GM12892 (cell line): ENCODE measurements at regions not wholly inside any gene's neighbourhood (a gene's known extent, or its start where the extent isn't known, plus 50 kb on each side); places are given as distances from the start of the nearest gene placed in this dataset.
"Not testable (repeated sequence)": the region's sequence is repeated elsewhere in the genome, so short reads cannot be mapped to it uniquely, and the experiment has no call there.

Experiments used
- DNase-seq: peaks from one replicate; pipeline ENCODE4 v3.0.0; 2011; ENCODE audit not compliant: insufficient read length
- FAIRE-seq: peaks from 2 replicates; lab custom pipeline; 2011; peaks lifted over from hg19 to GRCh38; lab: Jason Lieb, UNC
- POLR2A ChIP-seq: IDR thresholded peaks from 2 replicates; pipeline ENCODE4 v1.6.1; 2011; ENCODE audit warnings: low read depth, low read length, control low read depth
- POLR2AphosphoS5 ChIP-seq: IDR thresholded peaks from 2 replicates; pipeline ENCODE4 v1.6.1; 2011; ENCODE audit warnings: low read depth, low read length, control low read depth
- TAF1 ChIP-seq: IDR thresholded peaks from 2 replicates; pipeline ENCODE4 v1.6.1; 2011; ENCODE audit warnings: low read depth, mild to moderate bottlenecking, control low read depth, low read length, borderline replicate concordance

DNA sequence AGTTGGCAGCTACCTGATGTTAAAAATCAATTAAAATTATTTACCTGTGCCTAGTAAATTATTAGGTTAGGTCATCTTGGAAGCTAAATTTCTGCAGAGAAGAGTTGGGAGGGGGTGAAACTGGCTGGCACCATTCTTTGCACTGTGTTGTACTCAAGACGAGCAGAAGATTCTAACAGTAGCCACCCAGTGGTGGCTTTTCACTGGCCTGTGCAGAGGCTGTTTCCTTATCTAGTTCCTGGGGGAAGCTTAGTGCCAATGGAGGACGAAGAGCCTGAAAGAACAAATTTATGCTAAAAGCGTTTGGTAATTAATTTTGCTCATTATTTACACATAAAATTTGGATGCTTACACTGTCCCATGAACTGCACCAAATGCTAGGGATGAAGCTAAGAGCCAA is 595.3 kb downstream of the XPNPEP1 start:
- no peak for FAIRE-seq
- no peak for DNase-seq

DNA sequence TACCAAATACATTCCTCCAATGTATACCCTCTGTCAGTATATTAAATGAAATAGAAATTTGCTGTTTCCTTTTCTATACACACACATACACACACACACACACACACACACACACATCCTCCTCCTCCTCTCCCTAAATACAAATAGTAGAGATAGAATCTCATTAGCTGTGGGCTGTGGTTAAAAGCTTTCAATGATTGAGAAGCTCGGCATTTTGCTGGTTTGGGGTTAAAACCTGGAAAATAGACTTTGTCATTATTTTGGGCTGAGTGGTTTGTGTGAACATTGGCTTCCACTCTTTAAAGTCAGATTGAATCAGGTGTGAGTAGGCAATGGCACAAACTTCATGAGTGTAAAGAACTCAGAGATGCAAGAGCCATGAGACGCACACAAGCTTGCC is 596.0 kb downstream of the XPNPEP1 start:
- TF ChIP-seq POLR2A = no peak
- TF ChIP-seq POLR2AphosphoS5 = no peak
- no peak for TF ChIP-seq TAF1

More for the DNA sequence above, 595.3 kb downstream of the XPNPEP1 start:
- TF ChIP-seq POLR2AphosphoS5 (no peak), POLR2A (no peak), TAF1 (no peak)

DNA sequence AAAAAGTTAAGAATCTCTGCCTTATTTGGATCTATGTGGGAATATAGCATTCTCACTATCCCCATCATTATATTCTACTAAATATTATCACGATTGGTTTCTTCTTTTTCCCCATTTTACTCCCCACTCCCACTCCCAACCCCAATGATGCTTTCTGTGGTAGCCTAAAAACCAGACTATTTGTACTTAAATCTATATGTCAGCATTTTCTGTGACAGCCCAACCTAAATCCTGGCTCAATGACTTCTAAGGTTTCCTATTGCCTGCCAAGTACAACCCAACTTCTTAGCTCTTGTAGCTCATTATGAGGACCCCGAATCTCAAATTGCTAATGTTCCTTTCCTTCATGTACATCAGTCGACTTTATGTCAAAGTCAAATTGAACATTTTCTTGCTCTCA is 598.6 kb downstream of the XPNPEP1 start:
- no peak for FAIRE-seq
- no peak for TF ChIP-seq POLR2AphosphoS5
- TF ChIP-seq TAF1 = no peak
- no peak for TF ChIP-seq POLR2A
- DNase-seq = no peak

More for the DNA sequence above, 596.0 kb downstream of the XPNPEP1 start:
- FAIRE-seq = no peak
- DNase-seq = no peak

DNA sequence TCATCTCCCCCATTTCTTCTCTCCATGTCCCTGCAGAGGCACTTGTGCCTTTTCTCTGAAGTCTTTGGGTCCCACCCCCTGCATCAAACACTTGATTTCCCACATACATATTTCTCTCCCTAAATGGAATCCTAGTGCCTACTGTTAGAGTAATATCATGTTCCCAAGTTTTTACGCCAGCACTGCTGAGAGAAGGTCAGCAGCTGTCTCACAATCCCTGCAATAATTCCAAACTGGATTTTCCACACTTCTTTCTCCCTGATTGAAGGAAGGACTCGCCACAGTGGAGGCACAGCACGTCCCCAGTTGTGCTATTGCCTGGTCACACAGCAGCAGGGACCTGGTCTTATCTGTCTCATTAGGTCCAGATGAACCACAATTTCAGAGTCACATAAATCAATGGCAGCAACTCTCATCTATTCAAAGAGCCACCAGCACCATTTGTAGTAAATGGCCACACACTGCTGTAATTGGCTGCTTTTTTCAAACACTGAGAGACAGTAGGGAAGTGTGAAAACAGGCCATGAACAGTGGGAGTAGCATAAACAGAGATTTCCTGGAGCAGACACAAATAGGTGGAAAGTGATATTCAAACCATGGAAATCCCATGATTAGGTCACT is 605.5 kb downstream of the XPNPEP1 start:
- DNase-seq = no peak
- TF ChIP-seq POLR2AphosphoS5 (no peak), POLR2A (no peak), TAF1 (no peak)
- no peak for FAIRE-seq

DNA sequence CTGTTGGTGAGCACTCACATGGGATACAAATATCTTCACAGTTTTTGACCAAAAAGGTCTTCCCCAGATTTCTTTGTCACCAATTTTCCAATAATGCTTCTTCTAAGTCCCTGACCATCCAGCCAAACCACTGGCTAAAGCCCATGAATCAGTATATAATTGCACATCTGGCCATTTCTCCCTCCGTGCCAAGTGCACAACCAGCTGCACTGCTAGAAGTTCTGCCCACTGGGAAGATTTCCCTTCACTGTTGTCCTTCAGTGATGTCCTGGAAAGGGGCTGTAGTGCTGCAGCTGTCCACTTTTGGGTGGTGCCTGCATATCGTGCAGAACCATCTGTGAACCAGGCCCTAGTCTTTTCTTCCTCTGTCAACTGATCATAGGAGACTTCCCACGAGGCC is 609.3 kb downstream of the XPNPEP1 start:
- FAIRE-seq, DNase-seq: not testable (repeated sequence)

DNA sequence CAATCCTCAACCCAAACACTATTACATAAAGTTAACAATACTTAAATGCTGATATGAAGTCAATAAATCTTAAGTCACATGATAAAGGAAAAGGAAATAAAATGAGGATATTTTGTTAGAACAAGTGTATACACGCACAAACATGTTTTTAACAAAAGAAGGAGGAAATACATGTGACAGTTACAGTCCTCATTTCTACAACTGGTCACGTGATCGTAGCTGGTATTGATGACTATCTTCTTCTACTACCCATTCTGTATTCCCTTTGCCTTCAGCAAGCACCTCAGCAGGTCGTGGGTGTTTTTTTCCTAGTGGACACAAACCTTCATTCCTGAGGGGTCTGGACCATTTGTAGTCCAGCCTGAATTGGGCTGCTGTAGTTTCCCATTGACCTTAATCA is 610.8 kb downstream of the XPNPEP1 start:
- not testable (repeated sequence) for FAIRE-seq, DNase-seq

DNA sequence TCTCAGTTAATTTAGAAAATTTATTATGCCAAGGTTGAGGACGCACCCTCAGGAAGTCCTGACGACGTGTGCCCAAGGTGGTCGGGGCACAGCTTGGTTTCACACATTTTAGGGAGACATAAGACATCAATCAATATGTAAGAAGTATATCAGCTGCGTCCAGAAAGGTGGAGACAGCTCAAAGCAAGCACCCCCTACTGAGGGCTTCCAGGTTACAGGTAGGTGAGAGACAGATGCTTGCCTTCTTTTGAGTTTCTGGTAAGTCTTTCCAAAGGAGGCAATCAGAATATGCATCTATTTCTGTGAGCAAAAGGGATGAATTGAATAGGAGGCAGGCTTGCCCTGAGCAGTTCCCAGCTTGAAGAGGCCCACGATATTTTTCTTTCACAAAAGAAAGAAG is 614.3 kb downstream of the XPNPEP1 start:
- DNase-seq (no peak), FAIRE-seq (no peak)
- TF ChIP-seq POLR2AphosphoS5 = no peak

DNA sequence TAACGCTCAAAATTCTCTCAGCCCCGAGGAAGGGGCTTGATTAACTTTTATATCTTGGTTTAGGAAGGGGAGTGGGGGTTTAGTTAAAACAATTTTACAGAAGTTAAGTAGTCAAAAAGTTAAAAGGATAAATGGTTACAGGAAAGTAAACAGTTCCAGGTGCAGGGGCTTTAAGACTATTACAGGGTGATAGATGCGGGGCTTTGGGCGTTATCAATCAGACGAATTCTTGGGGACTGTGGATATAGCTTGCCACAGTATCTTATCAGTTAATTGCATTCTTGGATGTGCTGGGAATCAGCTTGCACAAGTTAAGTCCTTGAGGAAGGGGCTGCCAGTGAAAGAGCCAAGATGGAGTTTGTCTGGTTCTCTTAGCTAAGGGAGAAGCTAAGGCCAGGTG is 616.2 kb downstream of the XPNPEP1 start:
- DNase-seq, FAIRE-seq: not testable (repeated sequence)

DNA sequence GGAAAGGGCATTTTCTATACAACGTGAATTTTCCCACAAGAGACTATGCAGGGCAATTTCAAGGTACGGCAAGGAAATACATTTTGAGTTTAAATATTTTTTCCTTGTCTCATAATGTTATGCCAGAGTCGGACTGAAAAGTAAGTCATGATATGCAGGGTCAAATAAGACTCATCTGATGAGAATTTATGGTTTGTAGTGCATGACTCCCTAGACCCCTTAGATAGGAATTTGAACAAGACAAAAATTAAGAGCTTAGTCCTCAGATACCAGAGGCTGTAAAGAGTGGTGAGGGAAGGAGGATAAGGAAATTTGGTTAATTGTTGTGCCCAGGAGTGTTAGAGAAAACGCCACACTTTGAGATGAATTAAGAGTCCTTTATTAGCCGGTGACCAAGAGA is 616.6 kb downstream of the XPNPEP1 start:
- no peak for FAIRE-seq
- no peak for DNase-seq
- TF ChIP-seq TAF1 (no peak), POLR2AphosphoS5 (no peak), POLR2A (no peak)

DNA sequence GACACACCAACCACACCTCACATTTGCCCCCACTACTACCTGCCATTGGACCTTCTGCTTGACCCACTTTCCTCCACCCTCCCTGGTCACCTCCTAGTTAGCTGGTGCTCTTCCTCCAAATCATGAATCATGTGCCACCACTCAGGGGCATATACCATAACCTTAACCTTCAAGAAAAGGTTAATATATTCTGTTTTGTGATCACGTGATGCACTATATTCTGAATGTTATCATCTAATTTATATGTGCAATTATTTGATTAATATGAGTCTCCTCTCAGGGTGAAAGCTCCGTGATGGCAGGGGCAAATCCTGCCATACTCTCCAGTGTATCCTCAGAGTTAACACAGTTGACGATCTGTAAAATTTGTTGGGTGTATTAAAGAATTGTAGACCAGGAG is 635.5 kb downstream of the XPNPEP1 start:
- no peak for FAIRE-seq
- TF ChIP-seq POLR2AphosphoS5 = no peak
- no peak for TF ChIP-seq TAF1
- TF ChIP-seq POLR2A = no peak

DNA sequence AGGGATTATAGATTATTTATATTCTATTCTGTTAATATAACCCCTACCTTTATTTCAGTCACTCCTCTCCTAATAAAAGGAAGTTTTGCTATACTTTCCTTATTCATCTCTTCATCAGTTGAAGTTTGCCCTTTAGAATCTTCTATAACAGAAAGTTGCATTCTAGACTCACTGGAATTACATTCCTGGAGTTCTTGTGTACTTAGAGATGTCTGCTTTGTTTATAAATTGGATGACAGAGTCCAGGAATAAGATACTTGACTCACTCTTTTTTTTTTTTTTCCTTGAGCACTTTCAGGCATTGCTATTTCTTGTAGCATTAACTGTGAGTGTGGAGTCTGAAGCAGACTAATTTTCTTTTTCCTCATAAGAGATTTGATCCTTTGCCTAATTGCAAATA is 640.8 kb downstream of the XPNPEP1 start:
- no peak for TF ChIP-seq POLR2AphosphoS5
- no peak for TF ChIP-seq POLR2A
- TF ChIP-seq TAF1 = no peak
- FAIRE-seq = no peak
- no peak for DNase-seq

More for the DNA sequence above, 635.5 kb downstream of the XPNPEP1 start:
- DNase-seq = no peak

DNA sequence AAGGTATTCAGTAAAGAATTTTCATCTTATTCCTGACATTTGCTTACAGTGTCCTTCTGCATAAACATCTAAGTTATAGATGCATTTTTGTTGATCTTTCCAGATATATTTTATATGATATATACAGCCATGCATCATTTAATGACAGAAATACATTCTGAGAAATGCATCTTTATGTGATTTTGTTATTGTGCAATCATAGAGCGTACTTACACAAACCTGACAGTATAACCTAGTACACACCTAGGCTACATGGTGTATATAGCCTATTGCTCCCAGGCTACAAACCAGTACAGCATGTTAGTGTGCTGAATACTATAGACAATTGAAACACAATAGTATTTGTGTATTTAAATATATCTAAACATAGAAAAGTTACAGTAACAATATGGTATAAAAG is 642.0 kb downstream of the XPNPEP1 start:
- DNase-seq (no peak), FAIRE-seq (no peak)
- no peak for TF ChIP-seq POLR2A
- no peak for TF ChIP-seq POLR2AphosphoS5
- TF ChIP-seq TAF1 = no peak

DNA sequence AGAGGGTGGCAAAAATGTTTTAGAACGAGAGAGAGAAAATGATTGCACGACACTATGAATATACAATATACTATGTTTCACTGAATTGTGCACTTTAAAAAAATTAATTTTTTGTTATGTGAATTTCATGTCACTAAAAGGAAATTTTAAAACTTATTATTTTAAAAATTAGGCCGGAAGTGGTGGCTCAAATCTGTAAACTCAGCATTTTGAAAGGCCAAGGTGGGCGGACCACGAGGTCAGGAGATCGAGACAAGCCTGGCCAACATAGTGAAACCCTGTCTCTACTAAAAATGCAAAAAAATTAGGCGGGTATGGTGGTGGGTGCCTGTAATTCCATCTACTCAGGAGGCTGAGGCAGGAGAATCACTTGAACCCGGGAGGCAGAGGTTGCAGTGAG is 642.5 kb downstream of the XPNPEP1 start:
- TF ChIP-seq POLR2AphosphoS5 (no peak), POLR2A (no peak), TAF1 (no peak)
- DNase-seq (no peak), FAIRE-seq (no peak)
